Activated T-helper 1 cell treated with anti-CD3 and anti-CD28 coated beads, Interleukin-2, amount 50 U/mL, for 16 hours (primary cell): ENCODE measurements at regions not wholly inside any gene's neighbourhood (a gene's known extent, or its start where the extent isn't known, plus 50 kb on each side); places are given as distances from the start of the nearest gene placed in this dataset.
"Not testable (repeated sequence)": the region's sequence is repeated elsewhere in the genome, so short reads cannot be mapped to it uniquely, and the experiment has no call there.

ENCODE experiments used
- DNase-seq, 2 donors: peaks; one replicate each; pipeline ENCODE4 v3.0.0-alpha.2; 2020; ENCODE audit warnings: low read depth in 1 of 2, low spot score in 1 of 2

GRCh38 chr5:18674212-18674611 lies 1040.0 kb downstream of the TAF11L14 start:
- DNase-seq, result not testable (repeated sequence)

GRCh38 chr5:18675041-18675440 lies 1040.8 kb downstream of the TAF11L14 start:
- DNase-seq, result no peak

- DNase-seq, result no peak
Observed at GRCh38 chr5:18686253-18686652, 1052.0 kb downstream of the TAF11L14 start.

GRCh38 chr5:18687429-18687828 lies 1053.2 kb downstream of the TAF11L14 start:
- DNase-seq, result no peak

GRCh38 chr5:18699681-18700080 lies 1065.4 kb downstream of the TAF11L14 start:
- DNase-seq, result no peak

- no peak for DNase-seq
Observed at GRCh38 chr5:18702821-18703220, 1068.6 kb downstream of the TAF11L14 start.

GRCh38 chr5:18712936-18713485 lies 1078.8 kb downstream of the TAF11L14 start:
- no peak for DNase-seq

GRCh38 chr5:18720002-18720401 lies 1085.7 kb downstream of the TAF11L14 start:
- DNase-seq, result no peak

- DNase-seq, result no peak
Observed at GRCh38 chr5:18732556-18733479, 1098.6 kb downstream of the TAF11L14 start.

- DNase-seq, result no peak
Observed at GRCh38 chr5:18736051-18736398, 1101.8 kb downstream of the TAF11L14 start.

GRCh38 chr5:18736736-18737135 lies 1102.5 kb downstream of the TAF11L14 start:
- not testable (repeated sequence) for DNase-seq

- no peak for DNase-seq
Observed at GRCh38 chr5:18740301-18740700, 1106.0 kb downstream of the TAF11L14 start.

- DNase-seq, result no peak
Observed at GRCh38 chr5:18742830-18743229, 1108.6 kb downstream of the TAF11L14 start.

- DNase-seq, result no peak
Observed at GRCh38 chr5:18744441-18744840, 1110.2 kb downstream of the TAF11L14 start.

- DNase-seq, result no peak
Observed at GRCh38 chr5:18745042-18745987, 1111.1 kb downstream of the TAF11L14 start.

- peak in 1 of 2 donors; percentile 11 for DNase-seq
Observed at GRCh38 chr5:18745988-18746615, 1111.8 kb downstream of the TAF11L14 start.

GRCh38 chr5:18749763-18750162 lies 1115.5 kb downstream of the TAF11L14 start:
- DNase-seq, result no peak

- DNase-seq, result no peak
Observed at GRCh38 chr5:18752317-18752716, 1118.1 kb downstream of the TAF11L14 start.

- no peak for DNase-seq
Observed at GRCh38 chr5:18754201-18754600, 1119.9 kb downstream of the TAF11L14 start.

- no peak for DNase-seq
Observed at GRCh38 chr5:18761801-18762200, 1127.5 kb downstream of the TAF11L14 start.

GRCh38 chr5:18764161-18764560 lies 1129.9 kb downstream of the TAF11L14 start:
- DNase-seq, result no peak
